ENCODE measurements at regions not wholly inside any gene's neighbourhood (a gene's known extent, or its start where the extent isn't known, plus 50 kb on each side); places are given as distances from the start of the nearest gene placed in this dataset.

DNA sequence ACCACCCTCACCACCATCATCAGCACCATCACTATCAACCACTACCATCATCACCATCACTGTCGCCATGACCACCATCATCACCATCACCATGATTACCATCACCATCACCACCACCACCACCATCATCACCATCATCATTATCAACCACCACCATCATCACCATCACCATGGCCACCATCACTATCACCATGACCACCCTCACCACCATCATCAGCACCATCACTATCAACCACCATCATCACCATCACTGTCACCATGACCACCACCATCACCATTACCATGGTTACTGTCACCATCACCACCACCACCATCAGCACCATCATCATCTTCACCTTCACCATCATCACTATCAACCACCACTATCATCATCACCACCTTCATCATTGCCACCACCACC is 183.4 kb downstream of the SHANK2 start:
- no peak for DNase-seq (ENCODE audit: low spot score)
- Histone ChIP-seq H3K9me3 (no peaks in the 10 kb centered on the region), H3K4me1 (replicated peaks) (no peaks in the 10 kb centered on the region), H3K27ac (no peak overlapping the region), H3K4me3 (no peak overlapping the region), H3K36me3 (no peaks in the 10 kb centered on the region), H3K27me3 (replicated peaks; ENCODE audit: insufficient read depth) (no peaks in the 10 kb centered on the region)
- 90% methylated on average over 1 of the region's 1 CpG for WGBS
- intact Hi-C loops (cut with DNase I), result no loop called here
- TF ChIP-seq, protein P1, sequence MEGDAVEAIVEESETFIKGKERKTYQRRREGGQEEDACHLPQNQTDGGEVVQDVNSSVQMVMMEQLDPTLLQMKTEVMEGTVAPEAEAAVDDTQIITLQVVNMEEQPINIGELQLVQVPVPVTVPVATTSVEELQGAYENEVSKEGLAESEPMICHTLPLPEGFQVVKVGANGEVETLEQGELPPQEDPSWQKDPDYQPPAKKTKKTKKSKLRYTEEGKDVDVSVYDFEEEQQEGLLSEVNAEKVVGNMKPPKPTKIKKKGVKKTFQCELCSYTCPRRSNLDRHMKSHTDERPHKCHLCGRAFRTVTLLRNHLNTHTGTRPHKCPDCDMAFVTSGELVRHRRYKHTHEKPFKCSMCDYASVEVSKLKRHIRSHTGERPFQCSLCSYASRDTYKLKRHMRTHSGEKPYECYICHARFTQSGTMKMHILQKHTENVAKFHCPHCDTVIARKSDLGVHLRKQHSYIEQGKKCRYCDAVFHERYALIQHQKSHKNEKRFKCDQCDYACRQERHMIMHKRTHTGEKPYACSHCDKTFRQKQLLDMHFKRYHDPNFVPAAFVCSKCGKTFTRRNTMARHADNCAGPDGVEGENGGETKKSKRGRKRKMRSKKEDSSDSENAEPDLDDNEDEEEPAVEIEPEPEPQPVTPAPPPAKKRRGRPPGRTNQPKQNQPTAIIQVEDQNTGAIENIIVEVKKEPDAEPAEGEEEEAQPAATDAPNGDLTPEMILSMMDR (IDR thresholded peaks at IDR 0.05), result no peak
- TF ChIP-seq POLR2AphosphoS5 (IDR thresholded peaks at IDR 0.05), result no peak
- TF ChIP-seq POLR2A (IDR thresholded peaks at IDR 0.05), result no peak

DNA sequence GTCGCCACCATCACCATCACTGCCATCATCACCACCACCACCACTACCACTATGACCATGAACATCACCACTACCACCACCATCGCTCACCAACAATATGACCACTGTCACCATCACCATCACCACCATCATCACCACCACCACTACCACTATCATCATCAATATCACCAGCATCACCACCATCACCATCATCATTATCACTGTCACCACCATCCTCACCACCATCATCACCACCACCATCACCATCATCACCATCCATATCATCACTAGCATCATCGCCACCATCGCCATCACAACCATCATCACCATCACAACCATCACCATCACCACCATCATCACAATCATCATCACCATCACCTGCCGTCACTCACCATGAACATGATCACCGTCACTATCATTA is 184.6 kb downstream of the SHANK2 start:
- Histone ChIP-seq H3K9me3 (no peaks in the 10 kb centered on the region), H3K27ac (no peak overlapping the region), H3K36me3 (no peaks in the 10 kb centered on the region), H3K4me3 (no peak overlapping the region), H3K4me1 (replicated peaks) (no peaks in the 10 kb centered on the region), H3K27me3 (replicated peaks; ENCODE audit: insufficient read depth) (no peaks in the 10 kb centered on the region)
- WGBS, result 97% methylated on average over 6 of the region's 6 CpGs
- intact Hi-C loops (cut with DNase I), result no loop called here
- DNase-seq (ENCODE audit: low spot score), result no peak
- TF ChIP-seq POLR2A (IDR thresholded peaks at IDR 0.05), result no peak
- no peak for TF ChIP-seq POLR2AphosphoS5 (IDR thresholded peaks at IDR 0.05)
- TF ChIP-seq, protein P1 (IDR thresholded peaks at IDR 0.05), result no peak

DNA sequence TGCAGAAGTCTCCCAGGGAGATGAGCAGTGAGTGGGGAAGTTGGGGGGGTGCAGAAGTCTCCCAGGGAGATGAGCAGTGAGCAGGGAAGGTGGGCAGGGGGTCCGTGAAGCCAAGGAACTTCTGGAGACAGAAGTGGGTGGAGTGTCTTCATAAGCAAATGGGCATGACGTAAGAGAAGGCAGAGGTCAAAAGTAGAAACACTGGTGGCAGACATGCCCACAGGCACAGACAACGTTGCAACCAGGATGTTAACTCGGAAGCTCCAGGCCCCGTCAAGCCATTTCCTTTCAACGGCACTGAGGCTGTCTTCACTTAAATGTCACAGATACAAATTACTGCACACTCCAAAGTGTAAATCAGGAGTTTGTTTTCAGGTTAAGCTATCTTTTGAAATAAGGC is 186.1 kb downstream of the SHANK2 start:
- no peak for DNase-seq (ENCODE audit: low spot score)
- H3K4me3 ChIP-seq, result no peak overlapping the region
- intact Hi-C loops (cut with DNase I), result no loop called here
- TF ChIP-seq POLR2A (IDR thresholded peaks at IDR 0.05) (no peak), POLR2AphosphoS5 (IDR thresholded peaks at IDR 0.05) (no peak)
- TF ChIP-seq, protein P1 (IDR thresholded peaks at IDR 0.05), result no peak
- H3K27ac ChIP-seq, result no peak overlapping the region
- H3K36me3 ChIP-seq, result no peaks in the 10 kb centered on the region
- H3K9me3 ChIP-seq, result no peaks in the 10 kb centered on the region
- H3K4me1 ChIP-seq (replicated peaks), result no peaks in the 10 kb centered on the region
- 68% methylated on average over 6 of the region's 6 CpGs for WGBS
- H3K27me3 ChIP-seq (replicated peaks; ENCODE audit: insufficient read depth), result no peaks in the 10 kb centered on the region

DNA sequence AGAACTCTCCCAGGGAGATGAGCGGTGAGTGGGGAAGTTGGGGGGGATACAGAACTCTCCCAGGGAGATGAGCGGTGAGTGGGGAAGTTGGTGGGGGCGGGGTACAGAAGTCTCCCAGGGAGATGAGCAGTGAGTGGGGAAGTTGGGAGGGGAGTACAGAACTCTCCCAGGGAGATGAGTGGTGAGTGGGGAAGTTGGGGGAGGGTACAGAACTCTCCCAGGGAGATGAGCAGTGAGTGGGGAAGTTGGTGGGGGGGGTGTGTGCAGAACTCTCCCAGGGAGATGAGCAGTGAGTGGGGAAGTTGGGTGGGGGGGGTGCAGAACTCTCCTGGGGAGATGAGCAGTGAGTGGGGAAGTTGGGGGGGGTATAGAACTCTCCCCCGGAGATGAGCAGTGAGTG is 186.5 kb downstream of the SHANK2 start:
- Histone ChIP-seq H3K27me3 (replicated peaks; ENCODE audit: insufficient read depth) (no peaks in the 10 kb centered on the region), H3K4me1 (replicated peaks) (no peaks in the 10 kb centered on the region), H3K27ac (no peak overlapping the region), H3K4me3 (no peak overlapping the region), H3K9me3 (no peaks in the 10 kb centered on the region), H3K36me3 (no peaks in the 10 kb centered on the region)
- DNase-seq (ENCODE audit: low spot score), result no peak
- TF ChIP-seq, protein P1 (IDR thresholded peaks at IDR 0.05), result no peak
- TF ChIP-seq POLR2AphosphoS5 (IDR thresholded peaks at IDR 0.05) (no peak), POLR2A (IDR thresholded peaks at IDR 0.05) (no peak)
- intact Hi-C loops (cut with DNase I), result no loop called here
- 75% methylated on average over 3 of the region's 4 CpGs for WGBS

DNA sequence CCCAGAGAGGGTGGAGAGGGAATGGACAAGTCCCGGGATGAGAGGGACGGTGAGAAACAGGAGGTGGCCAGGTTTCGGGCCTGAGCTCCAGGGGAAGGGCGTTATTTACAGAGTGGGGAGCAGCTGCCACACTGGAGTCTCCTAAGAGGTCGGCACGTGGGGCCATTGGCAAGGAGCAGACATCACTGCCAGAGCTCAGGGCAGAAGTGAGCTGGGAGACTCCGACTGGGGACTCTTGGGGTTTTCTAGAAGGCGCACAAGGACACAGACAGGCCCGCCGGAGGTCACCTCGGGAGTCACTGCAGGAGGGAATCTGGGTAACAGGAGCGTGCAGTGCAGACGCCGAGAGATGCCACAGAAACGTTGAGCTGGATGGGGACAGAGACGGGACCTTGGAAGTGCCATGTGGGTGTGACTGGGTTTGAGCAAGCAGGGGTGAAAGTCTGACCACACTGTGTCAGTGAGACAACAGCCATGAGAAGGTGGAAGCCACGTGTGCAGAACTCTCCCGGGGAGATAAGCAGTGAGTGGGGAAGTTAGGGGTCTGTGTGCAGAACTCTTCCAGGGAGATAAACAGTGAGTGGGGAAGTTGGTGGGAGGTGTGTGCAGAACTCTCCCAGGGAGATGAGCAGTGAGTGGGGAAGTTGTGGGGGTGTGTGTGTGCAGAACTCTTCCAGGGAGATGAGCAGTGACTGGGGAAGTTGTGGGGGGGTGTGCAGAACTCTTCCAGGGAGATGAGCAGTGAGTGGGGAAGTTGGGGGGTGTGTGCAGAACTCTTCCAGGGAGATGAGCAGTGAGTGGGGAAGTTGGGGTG is 187.5 kb downstream of the SHANK2 start:
- Histone ChIP-seq H3K36me3 (no peaks in the 10 kb centered on the region), H3K4me1 (replicated peaks) (no peaks in the 10 kb centered on the region), H3K4me3 (no peak overlapping the region), H3K27ac (no peak overlapping the region), H3K9me3 (no peaks in the 10 kb centered on the region), H3K27me3 (replicated peaks; ENCODE audit: insufficient read depth) (no peaks in the 10 kb centered on the region)
- TF ChIP-seq, protein P1 (IDR thresholded peaks at IDR 0.05), result no peak
- no peak for TF ChIP-seq POLR2AphosphoS5 (IDR thresholded peaks at IDR 0.05)
- TF ChIP-seq POLR2A (IDR thresholded peaks at IDR 0.05), result no peak
- intact Hi-C loops (cut with DNase I), result no loop called here
- no peak for DNase-seq (ENCODE audit: low spot score)
- 74% methylated on average over 18 of the region's 18 CpGs for WGBS
